ENCODE measurements at regions not wholly inside any gene's neighbourhood (a gene's known extent, or its start where the extent isn't known, plus 50 kb on each side); places are given as distances from the start of the nearest gene placed in this dataset.

- Histone ChIP-seq H4K20me1 (replicated peaks in 1 of 2; ENCODE audit: control insufficient read depth in 1 of 2, insufficient read depth in 2 of 2, low read length in 2 of 2) (no peaks in the 10 kb centered on the region), H3K27me3 (replicated peaks in 1 of 4; ENCODE audit: control insufficient read depth in 3 of 4, extremely low read depth in 1 of 4, insufficient read depth in 3 of 4, low read length in 3 of 4) (peaks cover 0 to 1% (median 0%) of the 10 kb centered on the region in 4 experiments; a peak in 1 of 7 replicates), H4K8ac (ENCODE audit: extremely low read depth, insufficient read depth, low read length) (no peak overlapping the region), H2AFZ (ENCODE audit: low read length) (no peak overlapping the region), H3K79me1 (ENCODE audit: low read depth, low read length) (no peaks in the 10 kb centered on the region), H4K5ac (ENCODE audit: insufficient read length, low read depth, low read length) (no peak overlapping the region), H3K4ac (replicated peaks; ENCODE audit: insufficient read length, low read depth, low read length) (no peak overlapping the region), H3K9me3 (ENCODE audit: insufficient read depth in 2 of 2, low read depth in 1 of 2, low read length in 1 of 2) (no peaks in the 10 kb centered on the region), H2BK120ac (replicated peaks; ENCODE audit: low read depth, low read length) (no peak overlapping the region), H4K91ac (replicated peaks; ENCODE audit: insufficient read length, low read length) (no peak overlapping the region), H3K18ac (ENCODE audit: extremely low read depth, low read length) (no peak overlapping the region), H2BK12ac (ENCODE audit: low read depth, low read length) (no peak overlapping the region), H3K4me2 (ENCODE audit: insufficient read depth in 1 of 2, low read depth in 2 of 2, low read length in 2 of 2) (no peak overlapping the region), H3K79me2 (ENCODE audit: control insufficient read depth in 1 of 2, insufficient read depth in 2 of 2, low read length in 2 of 2) (no peaks in the 10 kb centered on the region), H3K36me3 (ENCODE audit: control insufficient read depth in 2 of 4, insufficient read depth in 4 of 4, low read length in 3 of 4) (no peaks in the 10 kb centered on the region), H2BK20ac (ENCODE audit: low read length) (no peak overlapping the region), H3K27ac (ENCODE audit: low read depth, low read length) (no peak overlapping the region), H3K23me2 (ENCODE audit: low read depth, low read length) (no peaks in the 10 kb centered on the region), H3K56ac (replicated peaks; ENCODE audit: insufficient read length, low read depth, low read length) (no peak overlapping the region), H3K9ac (replicated peaks in 1 of 4; ENCODE audit: extremely low read depth in 1 of 4, low read depth in 3 of 4, low read length in 3 of 4) (no peak overlapping the region), H3K14ac (ENCODE audit: insufficient read length) (no peak overlapping the region), H2AK5ac (ENCODE audit: low read depth, low read length) (no peak overlapping the region), H3K4me1 (replicated peaks in 1 of 4; ENCODE audit: control insufficient read depth in 3 of 4, insufficient read depth in 4 of 4, low read length in 3 of 4) (peaks cover 0 to 2% (median 0%) of the 10 kb centered on the region in 4 experiments; a peak in 1 of 7 replicates), H2BK5ac (ENCODE audit: low read depth, low read length) (no peak overlapping the region), H3K4me3 (ENCODE audit: extremely low read depth in 1 of 4, insufficient read depth in 2 of 4, low read depth in 3 of 4, low read length in 4 of 4) (no peak overlapping the region), H2BK15ac (ENCODE audit: low read length) (no peak overlapping the region), H3K23ac (ENCODE audit: insufficient read length) (no peak overlapping the region)
- DNase-seq (ENCODE audit: low read depth in 1 of 2, low spot score in 2 of 2) (no peak), FAIRE-seq (no peak)
- ChIA-PET CTCF (ENCODE audit: partially characterized antibody) (no interaction called here), POLR2A (ENCODE audit: partially characterized antibody) (no interaction called here)
- TF ChIP-seq EP300 (IDR thresholded peaks at IDR 0.05; ENCODE audit: borderline replicate concordance in 1 of 2, low read depth in 2 of 2, low read length in 2 of 2) (no peak), SUZ12 (IDR thresholded peaks at IDR 0.05; ENCODE audit: low read length) (no peak), CHD1 (IDR thresholded peaks at IDR 0.05; ENCODE audit: low read depth, low read length) (no peak), YY1 (IDR thresholded peaks at IDR 0.05; ENCODE audit: low read depth, low read length) (no peak), RNF2 (IDR thresholded peaks at IDR 0.05; ENCODE audit: borderline replicate concordance, low read depth, low read length, missing control alignments, poor library complexity, severe bottlenecking) (no peak), BACH1 (IDR thresholded peaks at IDR 0.05; ENCODE audit: low read length) (no peak), POLR2AphosphoS5 (IDR thresholded peaks at IDR 0.05; ENCODE audit: low read depth, low read length) (no peak), EZH2 (IDR thresholded peaks at IDR 0.05; ENCODE audit: low read depth, low read length, severe bottlenecking) (no peak), KDM5A (IDR thresholded peaks at IDR 0.05; ENCODE audit: low read length) (no peak), EGR1 (IDR thresholded peaks at IDR 0.05; ENCODE audit: borderline replicate concordance, low read depth, low read length) (no peak), HDAC2 (IDR thresholded peaks at IDR 0.05; ENCODE audit: borderline replicate concordance in 1 of 2, low read depth in 2 of 2, low read length in 2 of 2) (no peak), SIX5 (IDR thresholded peaks at IDR 0.05; ENCODE audit: low read depth, low read length) (no peak), CBX5 (IDR thresholded peaks at IDR 0.05; ENCODE audit: low read depth, low read length) (no peak), TEAD4 (IDR thresholded peaks at IDR 0.05; ENCODE audit: low read depth, low read length) (no peak), ZNF274 (IDR thresholded peaks at IDR 0.05; ENCODE audit: borderline replicate concordance, extremely low read depth, low read length) (no peak), ASH2L (IDR thresholded peaks at IDR 0.05; ENCODE audit: low read length) (no peak), SRF (IDR thresholded peaks at IDR 0.05; ENCODE audit: low read depth, low read length) (no peak)
These were observed 872.6 kb upstream of the SORCS1 start for GRCh38 chr10:108037061-108037460.
